Medulla oblongata (tissue), 1 donor: ENCODE measurements at regions not wholly inside any gene's neighbourhood (a gene's known extent, or its start where the extent isn't known, plus 50 kb on each side); places are given as distances from the start of the nearest gene placed in this dataset.
"Not testable (repeated sequence)": the region's sequence is repeated elsewhere in the genome, so short reads cannot be mapped to it uniquely, and the experiment has no call there.

Experiments
- DNase-seq: peaks from one replicate; pipeline ENCODE4 v3.0.0-alpha.2; 2015; ENCODE audit errors: extremely low spot score

- no peak for DNase-seq
Measured at GRCh38 chr3:40645883-40646282, 121.1 kb downstream of the ZNF621 start.

GRCh38 chr3:40649346-40649745 is 124.6 kb downstream of the ZNF621 start:
- no peak for DNase-seq

GRCh38 chr3:40652072-40652471 is 127.3 kb downstream of the ZNF621 start:
- DNase-seq = no peak

GRCh38 chr3:40653001-40653400 is 128.2 kb downstream of the ZNF621 start:
- DNase-seq = no peak

- no peak for DNase-seq
Measured at GRCh38 chr3:40653878-40654277, 129.1 kb downstream of the ZNF621 start.

- DNase-seq = no peak
Measured at GRCh38 chr3:40655551-40655950, 130.8 kb downstream of the ZNF621 start.

GRCh38 chr3:40657623-40658022 is 132.9 kb downstream of the ZNF621 start:
- no peak for DNase-seq

GRCh38 chr3:40658305-40658704 is 133.5 kb downstream of the ZNF621 start:
- DNase-seq = no peak

GRCh38 chr3:40660554-40660953 is 135.8 kb downstream of the ZNF621 start:
- DNase-seq = no peak

- no peak for DNase-seq
Measured at GRCh38 chr3:40661284-40661683, 136.5 kb downstream of the ZNF621 start.

- DNase-seq = no peak
Measured at GRCh38 chr3:40663280-40663679, 138.5 kb downstream of the ZNF621 start.

- DNase-seq = no peak
Measured at GRCh38 chr3:40669176-40669575, 144.4 kb downstream of the ZNF621 start.

- no peak for DNase-seq
Measured at GRCh38 chr3:40672861-40673260, 148.1 kb downstream of the ZNF621 start.

- no peak for DNase-seq
Measured at GRCh38 chr3:40677321-40677720, 152.6 kb downstream of the ZNF621 start.

GRCh38 chr3:40677749-40678148 is 153.0 kb downstream of the ZNF621 start:
- no peak for DNase-seq

- no peak for DNase-seq
Measured at GRCh38 chr3:40679290-40679689, 154.5 kb downstream of the ZNF621 start.

GRCh38 chr3:40680685-40681657 is 156.2 kb downstream of the ZNF621 start:
- DNase-seq = peak; percentile 17

GRCh38 chr3:40681658-40682055 is 156.9 kb downstream of the ZNF621 start:
- no peak for DNase-seq

- no peak for DNase-seq
Measured at GRCh38 chr3:40689837-40690236, 165.1 kb downstream of the ZNF621 start.

- DNase-seq = peak; percentile 67
Measured at GRCh38 chr3:40690749-40691451, 166.1 kb downstream of the ZNF621 start.

- DNase-seq = peak; percentile 79
Measured at GRCh38 chr3:40691452-40691861, 166.7 kb downstream of the ZNF621 start.

- no peak for DNase-seq
Measured at GRCh38 chr3:40695848-40696247, 171.1 kb downstream of the ZNF621 start.

GRCh38 chr3:40698611-40699010 is 173.9 kb downstream of the ZNF621 start:
- not testable (repeated sequence) for DNase-seq
